Caco-2 (cell line): ENCODE measurements at regions not wholly inside any gene's neighbourhood (a gene's known extent, or its start where the extent isn't known, plus 50 kb on each side); places are given as distances from the start of the nearest gene placed in this dataset.

Experiments used
- BruUV-seq: library from RNA; stranded (reverse); fragments of 400-500 nt; replicated peaks from 2 replicates; lab custom pipeline; 2021; lab: Mats Ljungman, UMichigan
- CTCF ChIA-PET: fragments of 300-600 bp; sonication (Branson Sonifier 250); formaldehyde crosslinking; loops from one replicate; lab custom pipeline; 2022; ENCODE audit warnings: antibody characterized with exemption; lab: Charles Lee
- POLR2A ChIA-PET: fragments of 300-600 bp; sonication (Branson Sonifier 250); formaldehyde crosslinking; loops from one replicate; lab custom pipeline; 2022; ENCODE audit warnings: antibody characterized with exemption; lab: Charles Lee
- DNase-seq, 2 experiments: peaks; one replicate each; pipeline versions ENCODE4 v3.0.0 to v3.0.0-alpha.2; 2020 to 2022
- H3K27me3 ChIP-seq: replicated peaks from 2 replicates; pipeline ENCODE4 v1.6.0; 2011; ENCODE audit warnings: low read length; ENCODE audit not compliant: control insufficient read depth, insufficient read depth
- H3K36me3 ChIP-seq: 2 replicates; pipeline ENCODE4 v1.5.1; 2011; ENCODE audit warnings: low read length; ENCODE audit not compliant: control insufficient read depth, insufficient read depth
- H3K4me1 ChIP-seq: fragments of 250-450 bp; sonication (Bioruptor Pico); 2 replicates; pipeline ENCODE4 v1.5.1; 2020; ENCODE audit warnings: mild to moderate bottlenecking
- H3K4me3 ChIP-seq: 2 replicates; pipeline ENCODE4 v1.5.1; 2011; ENCODE audit warnings: low read depth, mild to moderate bottlenecking, control low read depth, low read length
- H3K9me3 ChIP-seq: fragments of 250-450 bp; sonication (Bioruptor Pico); 2 replicates; pipeline ENCODE4 v1.5.1; 2020; ENCODE audit warnings: mild to moderate bottlenecking, moderate library complexity
- H3K27ac Mint-ChIP-seq: one replicate; pipeline ENCODE4 v1.8.0; 2022; ENCODE audit warnings: mixed read lengths; ENCODE audit not compliant: unreplicated experiment
- H3K27me3 Mint-ChIP-seq: one replicate; pipeline ENCODE4 v1.8.0; 2022; ENCODE audit warnings: mixed read lengths; ENCODE audit not compliant: insufficient read depth, unreplicated experiment
- H3K36me3 Mint-ChIP-seq: one replicate; pipeline ENCODE4 v1.8.0; 2022; ENCODE audit warnings: mild to moderate bottlenecking, mixed read lengths; ENCODE audit not compliant: insufficient read depth, unreplicated experiment
- H3K4me1 Mint-ChIP-seq: one replicate; pipeline ENCODE4 v1.8.0; 2022; ENCODE audit warnings: low read depth, mixed read lengths; ENCODE audit not compliant: unreplicated experiment
- H3K4me3 Mint-ChIP-seq: one replicate; pipeline ENCODE4 v1.8.0; 2022; ENCODE audit warnings: mild to moderate bottlenecking, moderate library complexity, mixed read lengths; ENCODE audit not compliant: unreplicated experiment
- H3K9me3 Mint-ChIP-seq: one replicate; pipeline ENCODE4 v1.8.0; 2022; ENCODE audit warnings: mixed read lengths; ENCODE audit not compliant: unreplicated experiment
- intact Hi-C: fragments of 100-400 bp; cut with micrococcal nuclease; formaldehyde crosslinking; loops from one replicate; pipeline ENCODE4 v1.10.0; 2022; ENCODE audit not compliant: unreplicated experiment
- TF ChIP-seq, protein P1 (sequence below), 2 experiments: fragments of 200-600 bp in 1 of 2; IDR thresholded peaks; 1 replicate in 1 of 2; 2 replicates in 1 of 2; pipeline versions ENCODE4 v1.5.1 to v1.8.0; 2011 to 2022; ENCODE audit warnings: antibody characterized with exemption in 1 of 2, control low read depth in 1 of 2, inconsistent platforms in 1 of 2, low read depth in 1 of 2, low read length in 1 of 2, mild to moderate bottlenecking in 1 of 2, moderate library complexity in 1 of 2; ENCODE audit not compliant: insufficient read depth in 1 of 2, severe bottlenecking in 1 of 2, unreplicated experiment in 1 of 2

DNA sequence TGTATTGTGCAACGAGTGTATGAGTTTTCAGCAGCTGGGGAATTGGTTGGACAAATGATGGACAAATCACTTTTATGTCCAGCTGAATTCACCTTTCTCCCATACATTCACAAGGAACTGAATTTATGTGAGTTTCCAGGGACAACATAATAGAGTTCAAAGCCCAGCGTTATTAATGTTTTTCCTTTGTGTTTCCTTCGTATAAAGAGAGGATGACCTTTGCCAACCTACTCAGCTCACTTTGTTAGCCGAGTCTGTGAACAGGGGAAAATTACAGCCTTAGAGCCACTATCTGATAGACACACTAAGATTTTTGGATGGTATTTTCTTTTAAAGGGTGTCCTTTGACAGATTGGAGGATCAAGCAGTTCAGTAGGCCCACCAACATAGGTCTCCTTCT is 352.5 kb downstream of the KIF4B start:
- CTCF ChIA-PET: no interaction called here
- BruUV-seq: no TSS peak
- POLR2A ChIA-PET: no interaction called here
- intact Hi-C loops: no loop called here
- Histone ChIP-seq H3K9me3 (no peaks in the 10 kb centered on the region), H3K4me3 (no peak overlapping the region), H3K27me3 (no peaks in the 10 kb centered on the region), H3K4me1 (no peaks in the 10 kb centered on the region), H3K36me3 (no peaks in the 10 kb centered on the region)
- peaks cover 6% of the 10 kb centered on the region for H3K27me3 Mint-ChIP-seq
- no peak for DNase-seq
- no peak overlapping the region for H3K4me3 Mint-ChIP-seq
- no peaks in the 10 kb centered on the region for H3K36me3 Mint-ChIP-seq
- TF ChIP-seq, protein P1, sequence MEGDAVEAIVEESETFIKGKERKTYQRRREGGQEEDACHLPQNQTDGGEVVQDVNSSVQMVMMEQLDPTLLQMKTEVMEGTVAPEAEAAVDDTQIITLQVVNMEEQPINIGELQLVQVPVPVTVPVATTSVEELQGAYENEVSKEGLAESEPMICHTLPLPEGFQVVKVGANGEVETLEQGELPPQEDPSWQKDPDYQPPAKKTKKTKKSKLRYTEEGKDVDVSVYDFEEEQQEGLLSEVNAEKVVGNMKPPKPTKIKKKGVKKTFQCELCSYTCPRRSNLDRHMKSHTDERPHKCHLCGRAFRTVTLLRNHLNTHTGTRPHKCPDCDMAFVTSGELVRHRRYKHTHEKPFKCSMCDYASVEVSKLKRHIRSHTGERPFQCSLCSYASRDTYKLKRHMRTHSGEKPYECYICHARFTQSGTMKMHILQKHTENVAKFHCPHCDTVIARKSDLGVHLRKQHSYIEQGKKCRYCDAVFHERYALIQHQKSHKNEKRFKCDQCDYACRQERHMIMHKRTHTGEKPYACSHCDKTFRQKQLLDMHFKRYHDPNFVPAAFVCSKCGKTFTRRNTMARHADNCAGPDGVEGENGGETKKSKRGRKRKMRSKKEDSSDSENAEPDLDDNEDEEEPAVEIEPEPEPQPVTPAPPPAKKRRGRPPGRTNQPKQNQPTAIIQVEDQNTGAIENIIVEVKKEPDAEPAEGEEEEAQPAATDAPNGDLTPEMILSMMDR (IDR thresholded peaks at IDR 0.05; ENCODE audit: insufficient read depth in 1 of 2, low read depth in 1 of 2, low read length in 1 of 2, severe bottlenecking in 1 of 2, unreplicated experiment in 1 of 2): no peak
- no peaks in the 10 kb centered on the region for H3K4me1 Mint-ChIP-seq
- H3K9me3 Mint-ChIP-seq: no peaks in the 10 kb centered on the region
- H3K27ac Mint-ChIP-seq: no peak overlapping the region

DNA sequence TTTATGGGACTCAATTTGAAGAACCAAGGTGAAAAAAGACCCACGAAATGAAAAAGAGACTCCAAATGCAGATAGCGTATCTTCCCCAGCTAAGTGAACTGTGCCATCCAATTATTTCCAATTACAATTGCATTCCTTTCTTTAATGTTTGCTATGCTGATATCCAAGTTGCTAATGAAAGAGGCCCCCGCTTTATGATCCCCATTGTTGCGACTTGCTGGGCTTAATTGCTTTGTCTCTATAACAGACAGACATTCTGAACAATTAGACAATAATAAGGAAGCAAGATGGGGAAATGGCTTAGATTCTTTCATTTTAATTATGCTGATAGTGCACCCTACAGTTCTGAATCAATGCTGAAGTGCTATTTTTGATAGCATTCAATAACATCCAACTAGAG is 354.3 kb downstream of the KIF4B start:
- TF ChIP-seq, protein P1 (IDR thresholded peaks at IDR 0.05; ENCODE audit: insufficient read depth in 1 of 2, low read depth in 1 of 2, low read length in 1 of 2, severe bottlenecking in 1 of 2, unreplicated experiment in 1 of 2): no peak
- Histone ChIP-seq H3K4me1 (no peaks in the 10 kb centered on the region), H3K9me3 (no peaks in the 10 kb centered on the region), H3K4me3 (no peak overlapping the region), H3K27me3 (no peaks in the 10 kb centered on the region), H3K36me3 (no peaks in the 10 kb centered on the region)
- POLR2A ChIA-PET: no interaction called here
- intact Hi-C loops: no loop called here
- no peak for DNase-seq
- BruUV-seq: no TSS peak
- H3K9me3 Mint-ChIP-seq: peaks cover 10% of the 10 kb centered on the region
- H3K27me3 Mint-ChIP-seq: peaks cover 6% of the 10 kb centered on the region
- CTCF ChIA-PET: no interaction called here
- H3K4me1 Mint-ChIP-seq: no peaks in the 10 kb centered on the region
- H3K4me3 Mint-ChIP-seq: no peak overlapping the region
- H3K27ac Mint-ChIP-seq: no peak overlapping the region
- no peaks in the 10 kb centered on the region for H3K36me3 Mint-ChIP-seq

DNA sequence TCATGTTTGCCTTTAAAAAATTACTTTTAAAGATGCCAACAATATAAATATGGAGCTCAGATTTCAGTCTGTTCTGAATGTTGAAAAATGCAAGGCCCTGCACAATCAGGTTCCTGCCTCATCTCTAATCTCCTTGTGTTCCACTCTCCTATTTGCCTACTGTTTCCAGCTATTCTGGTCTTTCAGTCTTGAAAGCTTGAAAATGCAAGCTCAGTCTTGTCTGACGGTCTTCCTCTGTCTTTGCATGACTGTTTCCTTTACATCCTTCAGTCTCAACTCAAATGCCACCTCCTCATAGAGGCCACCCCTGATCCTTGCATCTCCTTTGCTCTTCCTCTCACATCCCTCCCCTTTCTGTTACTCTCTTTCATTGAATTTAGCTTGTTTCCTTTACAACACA is 354.9 kb downstream of the KIF4B start:
- Histone ChIP-seq H3K36me3 (no peaks in the 10 kb centered on the region), H3K27me3 (no peaks in the 10 kb centered on the region), H3K9me3 (no peaks in the 10 kb centered on the region), H3K4me1 (no peaks in the 10 kb centered on the region), H3K4me3 (no peak overlapping the region)
- intact Hi-C loops: no loop called here
- ChIA-PET POLR2A (no interaction called here), CTCF (no interaction called here)
- no peak overlapping the region for H3K4me3 Mint-ChIP-seq
- no peak for DNase-seq
- H3K9me3 Mint-ChIP-seq: peaks cover 10% of the 10 kb centered on the region
- no peak overlapping the region for H3K27ac Mint-ChIP-seq
- no peaks in the 10 kb centered on the region for H3K36me3 Mint-ChIP-seq
- no TSS peak for BruUV-seq
- TF ChIP-seq, protein P1 (IDR thresholded peaks at IDR 0.05; ENCODE audit: insufficient read depth in 1 of 2, low read depth in 1 of 2, low read length in 1 of 2, severe bottlenecking in 1 of 2, unreplicated experiment in 1 of 2): no peak
- peaks cover 6% of the 10 kb centered on the region for H3K27me3 Mint-ChIP-seq
- H3K4me1 Mint-ChIP-seq: no peaks in the 10 kb centered on the region
